Body of pancreas (tissue), 4 donors: ENCODE measurements at regions not wholly inside any gene's neighbourhood (a gene's known extent, or its start where the extent isn't known, plus 50 kb on each side); places are given as distances from the start of the nearest gene placed in this dataset.

ENCODE experiments used
- ATAC-seq: fragments of 150-250 bp; one replicate; pipeline ENCODE4 v1.9.1; 2016
- DNase-seq, 4 donors: peaks; one replicate each; pipeline ENCODE4 v3.0.0-alpha.2; 2019
- H3K27ac ChIP-seq, 4 donors: fragments of 200-600 bp; sonication (generic); 1 replicate in 3 of 4; 2 replicates in 1 of 4; pipeline versions ENCODE4 v1.5.1 to v1.6.1; 2016 to 2019; ENCODE audit warnings: mild to moderate bottlenecking in 1 of 4, mixed read lengths in 1 of 4, moderate library complexity in 1 of 4
- H3K27me3 ChIP-seq, 2 donors: fragments of 200-600 bp; sonication (generic); one replicate each; pipeline ENCODE4 v1.6.0; 2016; ENCODE audit warnings: mild to moderate bottlenecking in 1 of 2
- H3K36me3 ChIP-seq, 2 donors: fragments of 200-600 bp; sonication (generic); replicated peaks in 1 of 2; 2 replicates each; pipeline ENCODE4 v1.5.1; 2016; ENCODE audit warnings: low read depth in 2 of 2; ENCODE audit not compliant: insufficient read depth in 1 of 2
- H3K4me1 ChIP-seq: fragments of 200-600 bp; sonication (generic); one replicate; pipeline ENCODE4 v1.6.0; 2016
- H3K4me3 ChIP-seq, 2 donors: fragments of 200-600 bp; sonication (generic); 1 replicate in 1 of 2; 2 replicates in 1 of 2; pipeline ENCODE4 v1.5.1; 2016 to 2019
- H3K9me3 ChIP-seq, 3 donors: fragments of 200-600 bp; sonication (generic); 1 replicate in 2 of 3; 2 replicates in 1 of 3; pipeline ENCODE4 v1.5.1; 2016
- CTCF ChIP-seq, 7 experiments: fragments of 450-650 bp in 4 of 7; fragments of 200-600 bp in 3 of 7; sonication (generic) in 3 of 7; IDR thresholded peaks; one replicate each; pipeline ENCODE4 v1.5.1; 2016 to 2019; ENCODE audit warnings: antibody characterized with exemption in 7 of 7
- POLR2A ChIP-seq, 3 donors: fragments of 450-650 bp; IDR thresholded peaks; one replicate each; pipeline ENCODE4 v1.6.1; 2016; ENCODE audit warnings: antibody characterized with exemption in 3 of 3, mild to moderate bottlenecking in 2 of 3
- WGBS, 2 donors: methylation state at CpG; one replicate each; pipeline ENCODE4 v1.1.5; 2017; 5-methylcytosine and 5-hydroxymethylcytosine counted together
- intact Hi-C: fragments of 100-400 bp; cut with DNase I; formaldehyde crosslinking; loops from one replicate; pipeline ENCODE4 v1.15.1; 2023

- intact Hi-C loops: no loop called here
- WGBS, 2 donors: 96 to 100% methylated on average over 1 of the region's 1 CpG
- Histone ChIP-seq H3K4me1 (peaks cover 6% of the 10 kb centered on the region), H3K4me3 (no peak overlapping the region), H3K27ac (no peak overlapping the region), H3K27me3 (no peaks in the 10 kb centered on the region), H3K9me3 (no peaks in the 10 kb centered on the region), H3K36me3 (no peaks in the 10 kb centered on the region)
- no peak for TF ChIP-seq CTCF (IDR thresholded peaks at IDR 0.05)
- TF ChIP-seq POLR2A (IDR thresholded peaks at IDR 0.05): no peak
- DNase-seq (no peak), ATAC-seq (no peak)
Measured at GRCh38 chr15:35994876-35995275, 448.9 kb upstream of the DPH6 start.

GRCh38 chr15:35998663-35999602 is 453.0 kb upstream of the DPH6 start:
- TF ChIP-seq CTCF (IDR thresholded peaks at IDR 0.05) (no peak), POLR2A (IDR thresholded peaks at IDR 0.05) (no peak)
- intact Hi-C loops: no loop called here
- no peaks in the 10 kb centered on the region for H3K27me3 ChIP-seq
- DNase-seq (no peak), ATAC-seq (no peak)
- H3K4me1 ChIP-seq: peaks cover 5% of the 10 kb centered on the region
- 63% methylated on average over 7 of the region's 7 CpGs for WGBS, 2 donors
- no peak overlapping the region for H3K4me3 ChIP-seq
- H3K36me3 ChIP-seq: no peaks in the 10 kb centered on the region
- no peak overlapping the region for H3K27ac ChIP-seq
- H3K9me3 ChIP-seq: no peaks in the 10 kb centered on the region

GRCh38 chr15:36004891-36005490 is 459.0 kb upstream of the DPH6 start:
- DNase-seq (no peak), ATAC-seq (no peak)
- TF ChIP-seq POLR2A (IDR thresholded peaks at IDR 0.05) (no peak), CTCF (IDR thresholded peaks at IDR 0.05) (no peak)
- WGBS, 2 donors: 73 to 86% methylated on average over 2 of the region's 2 CpGs
- no peaks in the 10 kb centered on the region for H3K9me3 ChIP-seq
- no peaks in the 10 kb centered on the region for H3K36me3 ChIP-seq
- H3K27me3 ChIP-seq: no peaks in the 10 kb centered on the region
- no peak overlapping the region for H3K4me3 ChIP-seq
- intact Hi-C loops: no loop called here
- H3K4me1 ChIP-seq: peaks cover 5% of the 10 kb centered on the region
- H3K27ac ChIP-seq: no peak overlapping the region

GRCh38 chr15:36005542-36005941 is 459.6 kb upstream of the DPH6 start:
- ATAC-seq (no peak), DNase-seq (no peak)
- WGBS, 2 donors: 64 to 82% methylated on average over 2 of the region's 2 CpGs
- TF ChIP-seq POLR2A (IDR thresholded peaks at IDR 0.05) (no peak), CTCF (IDR thresholded peaks at IDR 0.05) (no peak)
- H3K9me3 ChIP-seq: no peaks in the 10 kb centered on the region
- H3K27me3 ChIP-seq: no peaks in the 10 kb centered on the region
- H3K4me1 ChIP-seq: peaks cover 5% of the 10 kb centered on the region
- H3K36me3 ChIP-seq: no peaks in the 10 kb centered on the region
- H3K4me3 ChIP-seq: no peak overlapping the region
- intact Hi-C loops: no loop called here
- H3K27ac ChIP-seq: no peak overlapping the region
